Activated naive CD4-positive, alpha-beta T cell treated with anti-CD3 and anti-CD28 coated beads, Interleukin-2, amount 50 U/mL, for 72 hours (primary cell): ENCODE measurements at regions not wholly inside any gene's neighbourhood (a gene's known extent, or its start where the extent isn't known, plus 50 kb on each side); places are given as distances from the start of the nearest gene placed in this dataset.
"Not testable (repeated sequence)": the region's sequence is repeated elsewhere in the genome, so short reads cannot be mapped to it uniquely, and the experiment has no call there.

ENCODE experiments used
- ATAC-seq, 2 donors: fragments of 150-1000 bp; cut with Tn5 transposase; 2 replicates each; pipeline ENCODE4 v1.10.0; 2021; ENCODE audit warnings: mild to moderate bottlenecking in 2 of 2, moderate library complexity in 2 of 2
- DNase-seq, 2 donors: peaks; one replicate each; pipeline ENCODE4 v3.0.0; 2021 to 2022; ENCODE audit warnings: low spot score in 2 of 2
- H3K27ac Mint-ChIP-seq, 2 donors: one replicate each; pipeline ENCODE4 v1.8.0; 2022; ENCODE audit warnings: mild to moderate bottlenecking in 2 of 2, mixed read lengths in 2 of 2
- H3K36me3 Mint-ChIP-seq, 2 donors: one replicate each; pipeline ENCODE4 v1.8.0; 2022; ENCODE audit warnings: mixed read lengths in 2 of 2
- H3K9me3 Mint-ChIP-seq, 2 donors: one replicate each; pipeline ENCODE4 v1.8.0; 2022; ENCODE audit warnings: mixed read lengths in 2 of 2

DNA sequence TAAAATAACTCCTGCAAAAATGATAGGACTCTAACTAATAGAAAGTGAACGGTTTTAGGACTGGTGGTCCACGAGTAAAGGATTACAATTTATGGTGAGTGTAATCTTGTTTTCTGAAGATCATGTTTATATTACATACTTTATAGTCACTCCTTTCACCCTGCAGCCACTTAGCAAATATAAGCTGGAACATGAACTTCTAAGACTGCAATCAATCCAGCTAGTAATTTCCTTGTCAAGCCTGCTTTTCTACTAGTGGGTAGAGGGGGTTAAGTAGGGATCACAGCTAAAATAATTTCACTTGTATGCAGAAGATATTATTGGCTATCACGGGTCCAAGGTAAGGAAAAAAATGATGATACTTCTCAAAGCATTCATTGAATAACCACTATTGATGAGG is 125.5 kb upstream of the NETO1 start:
- DNase-seq (no peak), ATAC-seq (no peak)
- Mint-ChIP-seq H3K27ac (no peak overlapping the region), H3K36me3 (no peaks in the 10 kb centered on the region), H3K9me3 (peaks cover 4 to 8% of the 10 kb centered on the region in 2 donors)

DNA sequence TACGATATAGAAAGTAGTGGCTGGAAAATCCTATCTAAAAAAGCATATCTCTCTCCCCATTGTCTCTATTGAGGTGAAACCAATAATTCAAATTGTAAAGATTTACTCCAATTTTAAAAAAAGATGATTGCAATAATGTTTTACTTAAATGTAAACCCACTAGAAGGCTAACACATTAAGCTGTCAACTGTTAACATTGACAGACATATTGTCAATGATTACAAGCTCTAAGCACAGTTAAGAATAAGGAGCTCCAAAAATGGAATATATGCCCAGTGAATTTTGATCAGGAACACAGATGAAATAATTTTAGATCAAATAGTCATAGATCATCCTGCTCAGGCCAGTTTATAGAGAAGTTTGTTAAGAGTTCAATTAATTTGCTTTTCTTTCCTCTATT is 123.6 kb upstream of the NETO1 start:
- DNase-seq, result no peak
- no peak for ATAC-seq
- peaks cover 0 to 3% of the 10 kb centered on the region in 2 donors for H3K9me3 Mint-ChIP-seq
- H3K27ac Mint-ChIP-seq, result no peak overlapping the region
- H3K36me3 Mint-ChIP-seq, result no peaks in the 10 kb centered on the region

DNA sequence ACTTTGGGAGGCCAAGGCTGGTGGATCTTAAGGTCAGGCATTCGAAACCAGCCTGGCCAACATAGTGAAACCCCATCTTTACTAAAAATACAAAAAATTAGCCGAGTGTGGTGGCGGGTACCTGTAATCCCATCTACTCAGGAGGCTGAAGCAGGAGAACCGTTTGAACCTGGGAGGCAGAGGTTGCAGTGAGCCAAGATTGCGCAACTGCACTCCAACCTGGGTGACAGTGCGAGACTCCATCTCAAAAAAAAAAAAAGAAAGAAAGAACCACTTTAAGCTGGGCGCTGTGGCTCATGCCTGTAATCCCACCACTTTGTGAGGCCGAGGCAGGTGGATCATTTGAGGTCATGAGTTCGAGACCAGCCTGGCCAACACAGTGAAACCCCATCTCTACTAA is 119.8 kb upstream of the NETO1 start:
- H3K27ac Mint-ChIP-seq, H3K9me3 Mint-ChIP-seq, ATAC-seq, H3K36me3 Mint-ChIP-seq, DNase-seq: not testable (repeated sequence)

DNA sequence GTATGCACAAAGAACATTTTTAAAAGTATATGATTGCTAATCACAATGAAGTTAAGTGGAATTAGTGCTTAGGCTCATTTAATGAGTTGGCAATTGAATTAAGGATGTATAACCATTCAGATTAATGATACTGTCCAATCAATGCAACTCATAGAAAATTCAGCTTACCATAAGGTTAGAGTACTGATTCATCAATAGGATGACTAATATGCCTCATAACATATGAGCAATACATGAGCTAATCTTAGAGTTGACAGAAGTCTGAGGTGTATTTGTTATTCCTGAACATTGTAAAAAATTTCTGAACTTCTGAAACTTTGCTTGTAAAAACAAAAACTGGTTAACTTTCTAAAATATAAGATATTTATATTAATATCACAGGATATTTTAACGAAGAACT is 118.3 kb upstream of the NETO1 start:
- no peaks in the 10 kb centered on the region for H3K36me3 Mint-ChIP-seq

DNA sequence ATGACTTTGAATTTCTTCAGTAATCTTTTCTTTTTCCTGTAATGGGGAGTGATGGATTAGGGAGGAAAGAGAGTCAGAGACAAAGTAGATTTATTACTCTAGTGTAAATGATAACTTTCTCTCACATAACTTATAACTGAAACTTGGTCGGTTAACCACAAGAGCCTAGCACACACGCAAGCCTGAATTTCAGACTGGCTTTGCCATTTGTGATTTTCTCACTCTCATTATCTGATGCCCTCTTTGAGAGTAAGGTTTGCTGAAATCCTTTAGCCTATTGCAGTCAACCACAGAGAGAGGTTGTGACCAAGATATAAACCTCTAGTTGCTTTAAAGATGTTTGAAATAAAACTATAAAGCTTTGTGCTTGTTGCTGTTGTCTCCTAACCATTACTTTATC is 117.9 kb upstream of the NETO1 start:
- DNase-seq, result no peak
- Mint-ChIP-seq H3K36me3 (no peaks in the 10 kb centered on the region), H3K27ac (no peak overlapping the region), H3K9me3 (peaks cover 0 to 5% of the 10 kb centered on the region in 2 donors)
- peak; percentile 26 for ATAC-seq

More for the DNA sequence above, 118.3 kb upstream of the NETO1 start:
- Mint-ChIP-seq H3K9me3 (peaks cover 0 to 5% of the 10 kb centered on the region in 2 donors), H3K27ac (no peak overlapping the region)
- no peak for DNase-seq
- ATAC-seq, result peak in 1 of 2 donors; percentile 44

DNA sequence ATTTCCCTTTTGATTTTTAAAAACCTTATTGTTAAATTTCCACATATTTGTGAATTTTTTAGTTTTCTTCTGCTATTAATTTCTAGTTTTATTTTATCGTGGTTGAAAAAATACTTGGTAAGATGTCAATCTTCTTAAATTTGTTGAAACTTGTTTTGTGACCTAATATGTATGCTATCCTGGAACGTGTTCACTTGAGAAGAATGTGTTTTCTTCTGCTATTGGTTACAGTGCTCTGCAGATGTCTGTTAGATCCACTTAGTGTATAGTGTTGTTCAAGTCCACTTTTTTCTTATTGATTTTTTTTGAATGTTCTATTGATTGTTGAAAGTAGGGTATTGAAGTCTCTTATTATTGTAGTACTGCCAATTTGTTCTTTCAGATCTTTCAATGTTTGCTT is 116.5 kb upstream of the NETO1 start:
- ATAC-seq (no peak), DNase-seq (no peak)
- Mint-ChIP-seq H3K36me3 (no peaks in the 10 kb centered on the region), H3K9me3 (peaks cover 0 to 5% of the 10 kb centered on the region in 2 donors), H3K27ac (no peak overlapping the region)

DNA sequence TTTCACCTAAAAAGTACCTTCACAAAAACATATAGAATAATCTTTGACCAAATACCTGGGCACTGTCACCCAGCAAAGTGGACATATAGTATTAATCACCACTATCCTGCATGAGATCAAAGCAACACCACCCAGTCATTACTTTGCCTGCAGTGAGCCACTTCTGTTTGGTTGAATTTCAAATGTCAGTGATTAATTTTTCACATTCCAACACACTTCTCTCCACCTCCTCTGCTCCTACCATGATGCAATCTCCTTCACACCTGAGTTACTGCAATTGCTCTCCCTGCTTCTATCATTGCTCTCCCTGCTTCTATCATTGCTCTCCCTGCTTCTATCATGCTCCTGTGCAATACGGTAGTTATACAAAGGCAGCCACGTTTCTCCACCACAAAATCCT is 106.1 kb upstream of the NETO1 start:
- no peak overlapping the region for H3K27ac Mint-ChIP-seq
- H3K36me3 Mint-ChIP-seq, result no peaks in the 10 kb centered on the region
- ATAC-seq (no peak), DNase-seq (no peak)
- peaks cover 13% of the 10 kb centered on the region in 2 donors for H3K9me3 Mint-ChIP-seq

DNA sequence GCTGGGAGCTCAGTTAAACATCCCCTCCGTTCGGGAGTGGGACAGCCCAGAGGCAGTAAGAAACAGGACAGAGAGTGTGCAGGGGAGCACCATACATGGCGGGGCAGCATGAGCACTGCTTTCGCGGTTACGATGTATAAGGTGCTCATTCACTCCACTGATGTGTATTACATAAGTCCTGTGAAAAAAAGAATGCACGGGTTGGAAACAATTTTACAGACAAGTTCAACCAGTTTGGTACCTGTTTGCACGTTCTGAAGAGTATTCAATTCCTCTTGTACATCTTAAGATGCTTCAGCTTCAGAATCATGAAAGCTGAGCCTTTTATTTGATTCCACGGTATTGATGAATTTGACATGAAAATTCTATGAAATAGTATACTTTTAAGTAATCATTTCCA is 97.8 kb upstream of the NETO1 start:
- Mint-ChIP-seq H3K27ac (no peak overlapping the region), H3K9me3 (peaks cover 9 to 22% of the 10 kb centered on the region in 2 donors), H3K36me3 (peaks cover 0 to 6% of the 10 kb centered on the region in 2 donors)
- ATAC-seq, result no peak
- no peak for DNase-seq

DNA sequence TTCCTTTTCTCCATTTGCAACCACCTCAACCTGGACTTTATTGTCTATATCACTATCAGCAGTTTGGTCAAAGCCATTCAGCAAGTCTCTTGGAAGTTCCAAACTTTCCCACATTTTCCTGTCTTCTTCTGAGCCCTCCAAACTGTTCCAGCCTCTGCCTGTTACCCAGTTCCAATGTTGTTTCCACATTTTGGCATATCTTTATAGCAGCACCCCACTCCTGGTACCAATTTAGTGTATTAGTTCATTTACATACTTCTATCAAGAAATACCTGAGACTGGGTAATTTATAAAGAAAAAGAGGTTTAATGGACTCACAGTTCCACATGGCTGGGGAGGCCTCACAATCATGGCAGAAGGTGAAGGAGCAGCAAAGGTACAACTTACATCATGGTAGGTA is 90.4 kb upstream of the NETO1 start:
- peaks cover 29 to 39% of the 10 kb centered on the region in 2 donors for H3K9me3 Mint-ChIP-seq
- DNase-seq, H3K27ac Mint-ChIP-seq, ATAC-seq: not testable (repeated sequence)
- H3K36me3 Mint-ChIP-seq, result peaks cover 0 to 11% of the 10 kb centered on the region in 2 donors

DNA sequence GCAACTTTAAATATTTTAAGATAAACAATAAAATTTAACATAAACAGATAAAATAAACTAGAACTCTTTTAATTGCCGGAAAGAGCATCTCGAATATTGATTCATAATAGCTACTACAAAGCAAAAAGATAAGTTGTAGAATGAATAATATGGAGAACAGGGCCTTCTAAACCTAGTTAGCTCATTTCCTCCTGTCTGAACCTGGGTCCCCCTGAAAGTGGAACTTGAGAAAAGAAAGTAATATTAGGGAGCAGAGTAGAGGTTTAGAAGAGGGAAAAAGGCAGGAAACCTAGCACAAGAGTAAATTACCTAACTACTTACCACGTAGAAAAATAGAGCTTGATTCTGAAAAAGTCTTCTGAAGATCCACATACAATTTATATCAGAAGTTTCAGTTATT is 80.7 kb upstream of the NETO1 start:
- Mint-ChIP-seq H3K27ac (no peak overlapping the region), H3K9me3 (peaks cover 0 to 5% of the 10 kb centered on the region in 2 donors), H3K36me3 (no peaks in the 10 kb centered on the region)
- no peak for DNase-seq
- ATAC-seq, result no peak

DNA sequence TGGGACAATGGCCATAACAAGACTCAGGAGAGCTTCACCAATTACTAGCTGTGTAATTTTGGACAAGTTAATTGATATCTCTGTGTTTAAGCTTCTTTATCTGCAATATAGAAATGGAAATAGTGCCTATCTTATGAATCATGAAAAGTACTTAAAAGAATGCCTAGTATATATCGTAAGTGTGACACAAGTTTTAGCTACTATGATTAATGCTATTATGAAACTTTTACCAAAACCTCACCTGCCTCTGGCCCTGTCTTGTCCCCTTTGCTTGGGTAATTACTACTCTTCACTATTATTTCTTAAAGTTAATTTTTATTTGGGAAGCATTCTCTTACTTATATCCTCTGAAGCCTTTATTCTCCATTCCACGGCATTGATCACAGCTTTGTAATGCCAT is 75.0 kb upstream of the NETO1 start:
- Mint-ChIP-seq H3K9me3 (peaks cover 3 to 11% of the 10 kb centered on the region in 2 donors), H3K36me3 (no peaks in the 10 kb centered on the region), H3K27ac (no peak overlapping the region)
- ATAC-seq (no peak), DNase-seq (no peak)

DNA sequence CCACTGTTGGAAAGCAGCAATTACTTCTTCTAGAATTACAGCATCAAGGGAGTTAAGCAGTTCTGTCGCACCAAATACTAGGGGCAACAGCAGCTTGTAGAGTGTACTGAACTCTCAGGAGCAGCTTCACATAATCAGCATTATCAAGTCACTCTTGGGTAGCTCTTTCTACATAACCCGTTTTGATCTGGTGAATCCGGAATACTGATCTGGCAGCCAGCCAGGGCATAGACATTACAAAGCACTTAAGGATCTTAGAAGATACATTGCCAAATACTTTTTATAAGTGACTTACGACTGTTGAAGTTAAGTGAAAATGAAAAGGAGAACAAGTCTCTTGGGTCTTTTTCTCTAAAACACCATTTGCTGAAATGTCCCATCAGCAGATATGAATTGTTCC is 73.2 kb upstream of the NETO1 start:
- H3K36me3 Mint-ChIP-seq, result no peaks in the 10 kb centered on the region
- DNase-seq (no peak), ATAC-seq (no peak)
- no peak overlapping the region for H3K27ac Mint-ChIP-seq
- H3K9me3 Mint-ChIP-seq, result peaks cover 3 to 11% of the 10 kb centered on the region in 2 donors

DNA sequence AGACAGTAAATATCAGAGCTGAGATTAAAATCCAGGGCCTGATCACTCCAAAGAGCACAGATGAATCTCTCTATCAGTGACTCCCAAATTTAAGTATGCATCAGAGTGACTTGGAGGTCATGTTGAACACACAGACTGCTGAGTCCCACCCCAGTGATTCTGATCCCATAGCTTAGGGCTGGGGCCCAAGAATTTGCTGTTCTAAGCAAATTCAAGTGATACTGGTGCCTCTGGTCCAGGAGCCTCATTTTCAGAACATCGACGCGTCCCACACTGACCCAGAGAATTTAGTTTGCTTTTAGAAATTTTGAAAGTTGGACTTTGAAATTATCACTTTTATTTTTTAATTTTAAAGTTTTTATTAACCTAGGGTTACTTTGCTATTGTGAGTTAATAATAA is 72.7 kb upstream of the NETO1 start:
- Mint-ChIP-seq H3K36me3 (no peaks in the 10 kb centered on the region), H3K9me3 (peaks cover 3 to 11% of the 10 kb centered on the region in 2 donors), H3K27ac (no peak overlapping the region)
- ATAC-seq, result no peak
- no peak for DNase-seq

DNA sequence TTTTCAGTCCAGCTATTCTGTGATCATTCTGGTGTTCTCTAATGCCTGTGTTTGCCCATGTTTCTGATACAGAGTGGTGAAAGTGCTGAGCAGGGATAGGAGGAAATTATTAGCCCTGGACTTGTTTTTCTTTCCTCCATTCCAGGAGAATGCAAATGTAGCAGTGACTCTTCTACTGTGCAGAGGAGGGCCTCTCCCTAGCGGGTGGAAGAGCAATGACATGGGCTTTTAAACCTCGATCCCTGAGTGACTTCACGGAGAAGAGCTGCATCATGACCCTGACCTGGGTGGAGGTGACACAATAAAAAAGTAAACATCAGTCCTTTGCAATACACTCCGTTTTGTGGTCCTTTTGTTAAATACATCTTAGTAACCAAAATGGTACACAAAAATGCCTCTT is 68.0 kb upstream of the NETO1 start:
- H3K9me3 Mint-ChIP-seq, result peaks cover 0 to 11% of the 10 kb centered on the region in 2 donors
- ATAC-seq (no peak), DNase-seq (no peak)
- no peak overlapping the region for H3K27ac Mint-ChIP-seq
- H3K36me3 Mint-ChIP-seq, result no peaks in the 10 kb centered on the region

DNA sequence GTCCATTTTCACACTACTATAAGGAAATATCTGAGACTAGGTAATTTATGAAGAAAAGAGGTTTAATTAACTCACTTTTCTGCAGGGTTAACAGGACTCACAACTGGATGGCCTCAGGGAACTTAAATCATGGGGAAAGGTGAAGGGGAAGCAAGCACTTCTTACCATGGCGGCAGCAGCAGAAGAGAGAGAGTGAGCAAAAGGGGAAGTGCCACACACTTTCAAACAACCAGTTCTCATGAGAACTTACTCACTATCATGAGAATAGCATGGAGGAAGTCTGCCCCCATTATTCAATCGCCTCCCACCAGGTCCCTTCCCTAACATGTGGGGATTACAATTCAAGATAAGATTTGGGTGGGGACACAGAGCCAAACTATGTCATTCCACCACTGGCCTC is 55.1 kb upstream of the NETO1 start:
- Mint-ChIP-seq H3K36me3 (peaks cover 0 to 13% of the 10 kb centered on the region in 2 donors), H3K27ac (peak overlapping the region in 1 of 2 donors; percentile 6), H3K9me3 (peaks cover 29 to 36% of the 10 kb centered on the region in 2 donors)
- ATAC-seq (no peak), DNase-seq (no peak)
